HG02981 (cell line): ENCODE measurements at regions not wholly inside any gene's neighbourhood (a gene's known extent, or its start where the extent isn't known, plus 50 kb on each side); places are given as distances from the start of the nearest gene placed in this dataset.
"Not testable (repeated sequence)": the region's sequence is repeated elsewhere in the genome, so short reads cannot be mapped to it uniquely, and the experiment has no call there.

Experiments
- ATAC-seq: cut with Tn5 transposase; IDR thresholded peaks from one replicate; pipeline ENCODE4 v1.9.1; 2021; ENCODE audit warnings: mild to moderate bottlenecking, moderate library complexity; ENCODE audit not compliant: unreplicated experiment

DNA sequence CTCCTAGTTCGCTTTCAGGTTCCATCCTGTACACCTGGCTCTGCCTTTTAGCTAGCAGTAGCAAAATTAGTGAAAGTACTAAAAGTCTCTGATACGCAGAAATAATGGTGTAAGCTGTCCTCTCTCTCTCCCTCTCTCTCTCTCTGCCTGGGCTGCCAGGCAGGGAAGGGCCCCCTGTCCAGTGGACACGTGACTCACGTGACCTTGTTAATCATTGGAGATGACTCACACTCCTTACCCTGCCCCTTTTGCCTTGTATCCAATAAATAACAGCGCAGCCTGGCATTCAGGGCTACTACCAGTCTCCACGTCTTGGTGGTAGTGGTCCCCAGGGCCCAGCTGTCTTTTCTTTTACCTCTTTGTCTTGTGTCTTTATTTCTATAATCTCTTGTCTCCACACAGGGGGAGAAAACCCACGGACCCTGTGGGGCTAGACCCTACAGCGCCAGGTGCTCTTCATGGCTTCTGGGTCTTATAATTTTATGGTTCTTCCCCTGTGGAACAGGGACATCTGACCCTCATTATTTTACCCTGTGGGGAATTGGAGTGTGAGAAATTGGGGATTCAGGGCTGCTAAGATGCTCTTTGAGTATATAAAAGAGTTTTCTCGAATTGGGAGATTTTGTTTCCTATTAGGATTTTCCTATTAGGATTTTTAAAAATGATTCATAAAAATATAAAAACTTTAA is 1348.2 kb downstream of the GATA3 start:
- ATAC-seq: not testable (repeated sequence)

DNA sequence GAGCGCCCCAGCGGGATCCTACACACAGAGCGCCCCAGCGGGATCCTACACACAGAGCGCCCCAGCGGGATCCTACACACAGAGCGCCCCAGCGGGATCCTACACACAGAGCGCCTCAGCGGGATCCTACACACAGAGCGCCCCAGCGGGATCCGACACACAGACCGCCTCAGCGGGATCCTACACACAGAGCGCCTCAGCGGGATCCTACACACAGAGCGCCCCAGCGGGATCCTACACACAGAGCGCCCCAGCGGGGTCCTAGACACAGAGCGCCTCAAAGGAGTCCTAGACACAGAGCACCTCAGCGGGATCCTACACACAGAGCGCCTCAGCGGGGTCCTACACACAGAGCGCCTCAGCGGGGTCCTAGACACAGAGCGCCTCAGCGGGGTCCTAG is 1352.7 kb downstream of the GATA3 start:
- not testable (repeated sequence) for ATAC-seq

DNA sequence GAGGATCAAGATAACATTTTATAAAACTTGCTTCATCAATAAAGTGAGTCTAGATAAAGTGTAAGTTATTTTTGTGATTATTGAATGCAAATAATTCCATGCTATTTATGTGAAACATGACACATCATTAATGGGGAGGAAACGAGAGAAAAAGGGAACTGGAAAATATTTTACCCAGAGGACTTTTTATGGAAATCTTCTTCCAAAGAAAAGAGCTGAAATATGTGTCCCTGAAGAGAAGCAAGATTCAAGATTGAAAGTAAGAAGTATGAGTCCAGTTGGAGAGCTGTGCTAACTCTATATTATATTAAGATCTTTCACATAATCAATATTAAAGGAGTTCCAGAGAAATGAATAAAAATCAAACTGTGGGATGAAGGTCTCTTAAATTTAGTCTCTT is 1361.8 kb downstream of the GATA3 start:
- ATAC-seq: no peak

DNA sequence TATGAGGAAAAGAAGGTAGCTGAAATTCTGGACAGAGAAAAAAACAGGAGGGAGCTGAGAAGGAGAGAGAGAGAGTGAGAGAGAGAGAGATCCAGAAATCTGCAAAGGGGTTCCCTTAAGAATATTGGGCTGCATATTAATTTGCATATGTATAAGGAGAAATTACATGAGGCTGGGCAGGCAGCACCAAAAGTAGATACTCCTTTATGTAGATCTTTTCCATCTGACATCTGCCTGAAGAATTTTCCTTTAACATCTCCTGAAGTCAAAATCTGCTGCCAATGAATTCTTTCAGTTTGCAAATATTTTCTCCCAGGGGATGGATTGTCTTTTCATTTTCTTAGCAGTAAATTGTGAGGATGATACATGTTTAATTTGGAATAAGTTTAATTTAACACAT is 1365.3 kb downstream of the GATA3 start:
- ATAC-seq: no peak

DNA sequence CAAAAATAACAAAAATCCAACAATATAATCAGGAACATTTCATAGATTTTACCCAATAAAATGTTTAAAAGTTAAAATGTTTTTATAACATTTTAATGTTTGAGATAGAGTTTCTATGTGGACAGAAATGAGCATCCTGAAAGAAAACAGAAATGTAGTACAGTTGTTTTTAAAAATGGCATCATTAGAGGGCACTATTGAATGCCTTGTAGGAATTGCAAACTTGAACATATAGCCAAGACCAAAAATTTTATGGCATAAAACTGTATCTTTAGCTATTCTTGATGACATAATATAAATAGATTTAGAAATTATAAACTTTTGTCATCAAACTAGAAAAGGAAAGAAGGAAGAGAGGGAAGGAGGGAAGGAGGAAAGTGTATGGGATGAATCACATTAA is 1372.7 kb downstream of the GATA3 start:
- ATAC-seq: no peak

DNA sequence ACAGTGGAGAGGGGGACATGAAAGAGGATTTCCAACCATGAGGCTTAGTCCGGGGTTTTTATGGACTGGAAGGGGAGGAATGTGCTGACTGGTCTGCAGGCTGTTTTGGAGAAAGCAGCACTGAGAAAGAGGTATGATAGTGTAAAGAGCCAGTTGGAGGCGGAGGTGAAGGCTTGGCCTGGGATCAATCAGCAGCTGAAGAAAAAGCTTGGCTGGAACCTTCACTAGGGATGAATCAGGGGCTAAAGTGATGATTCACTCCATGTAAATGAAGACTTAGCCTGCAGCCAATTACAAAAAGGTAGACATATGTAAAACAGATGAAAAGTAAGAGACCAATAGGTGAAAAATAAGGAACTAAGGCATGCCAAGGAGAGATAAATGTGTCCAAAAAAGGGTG is 1382.6 kb downstream of the GATA3 start:
- ATAC-seq: no peak

DNA sequence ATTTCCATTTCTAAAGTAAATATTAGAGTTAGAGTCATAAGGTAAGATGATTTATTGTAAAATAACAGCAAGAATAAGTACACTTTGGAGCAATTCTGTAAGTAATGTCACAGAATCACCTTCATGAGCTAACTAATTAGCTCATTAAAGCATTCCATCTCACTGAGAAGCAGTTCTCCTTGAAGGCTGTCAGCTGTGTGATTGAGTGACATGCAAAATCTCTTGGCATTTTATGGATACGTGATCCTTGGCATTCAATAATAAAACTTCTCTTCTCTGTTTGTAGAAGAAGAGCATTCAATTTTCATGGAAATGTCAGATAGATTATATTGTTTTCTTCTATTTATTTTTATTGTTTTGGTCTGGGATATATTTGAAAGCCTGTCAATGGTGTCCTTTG is 1389.3 kb downstream of the GATA3 start:
- no peak for ATAC-seq

DNA sequence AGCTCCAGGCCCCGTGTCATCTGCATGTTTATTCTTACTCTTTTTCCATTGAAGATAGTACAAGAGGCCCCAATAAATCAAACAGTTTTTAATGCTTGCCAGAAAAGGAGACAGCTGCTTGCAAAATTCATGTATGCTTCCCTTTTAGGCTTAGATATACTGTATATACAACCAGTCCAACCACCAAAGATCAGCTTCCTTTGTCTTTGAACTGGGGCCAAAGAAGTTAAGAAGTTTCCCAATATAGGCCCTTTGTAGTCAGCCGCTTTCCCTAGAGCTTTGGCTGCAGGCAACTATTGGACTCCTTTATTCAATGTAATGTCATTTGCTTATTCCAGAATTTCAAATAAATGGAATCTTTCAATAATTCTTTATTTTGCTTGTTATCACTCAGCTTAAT is 1395.0 kb downstream of the GATA3 start:
- no peak for ATAC-seq

DNA sequence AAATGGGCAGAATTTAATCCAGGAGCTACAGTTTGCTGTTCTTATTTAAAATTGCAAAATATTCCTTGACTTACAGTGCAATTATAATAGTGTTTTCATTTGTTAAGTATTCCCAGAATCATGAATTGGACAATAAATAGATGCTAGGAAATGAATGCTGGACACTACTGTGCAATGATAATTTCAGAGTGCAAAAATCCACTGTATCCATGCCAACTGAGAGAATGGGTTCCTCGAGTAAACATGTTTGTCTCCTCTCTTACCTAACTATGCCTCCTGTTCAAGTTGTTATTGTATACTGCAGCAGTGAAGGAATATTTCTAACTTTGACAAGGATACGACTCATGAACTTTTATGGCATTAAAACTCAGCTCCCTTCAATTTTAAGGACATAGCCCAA is 1396.3 kb downstream of the GATA3 start:
- no peak for ATAC-seq

DNA sequence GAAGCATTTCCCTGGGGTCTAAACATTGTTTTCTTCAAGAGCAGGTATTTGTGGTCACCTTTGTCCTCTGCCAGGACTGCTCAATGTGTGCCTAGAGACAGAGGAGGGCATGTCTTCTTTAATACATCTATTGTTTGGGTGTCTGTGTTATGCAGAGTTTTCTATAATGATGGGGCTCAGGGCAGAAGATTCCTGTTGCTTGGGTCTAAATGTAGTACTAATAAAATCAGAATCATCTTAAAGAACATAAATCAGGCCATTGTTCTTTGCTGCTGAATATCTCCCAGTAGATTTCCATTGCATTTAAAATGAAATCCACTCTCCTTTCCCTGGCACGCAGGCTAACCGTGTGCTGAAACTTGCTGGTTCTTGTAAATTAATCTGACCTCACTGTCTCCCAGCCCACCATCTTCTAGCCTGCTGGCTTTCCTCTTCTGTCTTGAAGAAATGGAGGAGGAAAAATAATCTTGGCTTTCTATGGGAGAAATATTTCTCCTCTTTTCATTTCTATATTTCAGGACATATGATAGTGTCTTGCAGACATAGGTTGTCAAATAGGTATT is 1396.8 kb downstream of the GATA3 start:
- no peak for ATAC-seq

DNA sequence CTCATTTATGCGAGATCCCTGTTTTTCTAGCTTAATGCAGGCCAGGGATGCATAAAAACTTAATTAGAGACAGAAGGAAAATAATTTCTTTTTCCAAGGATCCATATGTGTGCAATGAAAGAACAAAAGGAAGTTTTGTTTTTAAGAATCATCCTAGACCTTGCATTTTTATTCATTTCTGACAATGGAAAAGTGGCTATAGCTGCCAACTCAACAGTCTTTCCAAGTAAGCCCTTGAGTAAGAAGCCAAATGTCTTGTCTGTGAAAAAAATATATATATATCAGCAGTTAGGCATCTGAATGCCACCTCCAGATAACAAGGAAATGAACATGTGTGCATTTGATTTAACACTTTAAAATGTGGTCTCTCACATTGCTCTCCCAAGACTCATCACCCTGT is 1397.6 kb downstream of the GATA3 start:
- ATAC-seq: no peak

DNA sequence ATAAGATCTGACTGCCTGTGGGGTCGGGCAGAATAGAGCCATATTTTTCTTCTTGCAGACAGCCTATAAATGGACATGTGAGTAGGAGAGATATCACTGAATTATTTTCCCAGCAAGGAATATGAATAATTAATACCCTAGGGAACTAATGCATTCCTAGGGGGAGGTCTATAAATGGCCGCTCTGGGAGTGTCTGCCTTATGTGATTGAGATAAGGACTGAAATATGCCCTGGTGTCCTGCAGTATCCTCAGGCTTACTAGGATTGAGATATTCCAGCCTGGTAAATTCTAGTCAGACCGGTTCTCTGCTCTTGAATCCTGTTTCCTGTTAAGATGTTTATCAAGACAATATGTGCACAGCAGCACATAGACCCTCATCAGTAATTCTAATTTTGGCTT is 1399.4 kb downstream of the GATA3 start:
- not testable (repeated sequence) for ATAC-seq

DNA sequence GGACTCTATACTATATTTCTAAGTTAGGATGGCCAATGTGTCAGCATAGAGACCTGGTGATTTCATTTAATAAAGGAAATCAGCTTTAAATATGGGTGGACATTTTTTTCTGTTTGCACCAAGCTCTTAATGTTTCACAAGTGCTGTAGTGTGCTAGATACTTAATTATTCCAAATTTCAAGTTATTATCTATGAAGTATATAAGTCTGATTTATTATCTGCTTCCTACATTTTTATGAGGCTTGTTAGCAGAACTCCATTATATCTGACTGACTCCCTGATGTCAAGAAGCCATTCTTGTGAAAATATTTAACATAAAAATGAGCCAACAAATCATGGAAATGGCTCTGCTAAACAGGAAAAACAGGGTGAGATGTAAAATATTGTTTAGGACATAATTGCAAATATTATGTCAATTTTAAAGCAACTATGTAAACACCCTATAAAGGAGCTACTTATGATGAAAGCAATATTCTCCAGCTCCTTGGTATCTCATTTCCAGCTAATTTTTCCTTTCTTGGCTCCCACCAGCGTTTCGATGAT is 1415.2 kb downstream of the GATA3 start:
- ATAC-seq: no peak

DNA sequence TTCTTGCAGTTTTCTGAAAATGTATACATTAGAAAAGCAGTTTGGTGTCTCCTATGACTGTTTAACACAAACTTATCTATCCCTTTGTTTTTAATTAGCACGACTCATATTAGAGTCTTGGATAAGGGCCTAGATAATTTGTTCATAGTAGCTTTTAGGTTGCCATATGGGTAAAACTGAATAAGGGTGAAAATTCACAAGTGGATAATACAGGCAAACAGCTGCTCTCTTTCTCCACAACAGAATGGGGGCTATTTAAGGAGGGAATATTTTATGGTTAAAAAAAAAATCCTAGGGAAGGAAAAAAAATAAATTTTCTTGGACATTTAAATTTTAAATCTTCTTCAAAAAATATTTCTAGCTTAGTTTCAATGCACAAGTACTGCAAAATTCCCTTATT is 1416.1 kb downstream of the GATA3 start:
- ATAC-seq: no peak

DNA sequence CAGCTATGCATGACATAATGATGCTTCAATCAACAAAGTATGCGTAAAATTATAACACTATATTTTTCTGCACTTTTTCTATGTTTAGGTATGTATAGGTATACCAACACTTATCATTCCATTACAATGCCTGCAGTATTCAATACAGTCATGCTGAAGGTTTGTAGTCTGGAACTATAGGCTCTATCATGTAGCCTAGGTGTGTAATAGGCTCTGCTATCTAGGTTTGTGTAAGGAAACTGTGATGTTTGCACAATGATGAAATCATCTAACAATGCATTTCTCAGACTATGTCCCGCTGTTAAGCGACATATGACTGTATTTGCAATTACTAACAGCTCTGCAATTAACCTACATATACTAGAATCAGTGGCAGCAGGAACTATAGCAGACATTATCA is 1447.5 kb downstream of the GATA3 start:
- ATAC-seq: no peak

DNA sequence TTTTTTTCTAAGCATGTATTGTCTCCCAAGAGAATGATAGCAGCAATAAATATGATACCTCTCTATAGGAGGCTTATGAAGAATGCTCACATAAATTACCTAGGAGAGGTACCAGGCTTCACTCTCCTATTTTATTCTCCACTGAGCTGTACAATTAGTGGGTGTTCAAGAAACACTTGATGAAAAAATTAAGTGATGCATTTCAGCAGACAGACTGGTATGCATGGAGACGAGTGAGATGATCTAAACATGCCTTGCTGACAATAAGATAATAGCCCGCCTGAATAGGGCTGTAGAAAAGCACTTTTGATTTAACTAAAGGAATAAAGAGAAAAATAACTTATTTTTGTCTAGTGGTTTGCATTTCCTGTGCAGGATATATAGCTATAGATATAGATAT is 1449.7 kb downstream of the GATA3 start:
- no peak for ATAC-seq

DNA sequence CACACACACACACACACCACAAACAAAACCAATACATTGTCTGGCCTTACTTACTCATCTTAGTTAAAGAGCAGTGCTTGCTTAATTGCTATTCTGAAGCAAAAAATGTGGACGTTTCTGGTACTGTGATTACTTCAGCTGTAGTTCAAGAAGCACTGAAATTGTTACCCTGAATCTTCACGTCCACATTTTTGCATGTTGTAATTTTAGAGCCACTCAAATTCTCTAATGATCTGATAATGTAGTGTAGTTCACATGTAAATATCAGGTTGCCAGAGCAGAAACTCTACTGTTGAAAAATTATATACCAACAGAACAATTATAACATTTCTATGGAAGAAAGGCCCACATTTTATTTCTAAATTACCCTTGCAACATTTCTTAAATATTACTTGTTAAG is 1451.1 kb downstream of the GATA3 start:
- ATAC-seq: no peak

DNA sequence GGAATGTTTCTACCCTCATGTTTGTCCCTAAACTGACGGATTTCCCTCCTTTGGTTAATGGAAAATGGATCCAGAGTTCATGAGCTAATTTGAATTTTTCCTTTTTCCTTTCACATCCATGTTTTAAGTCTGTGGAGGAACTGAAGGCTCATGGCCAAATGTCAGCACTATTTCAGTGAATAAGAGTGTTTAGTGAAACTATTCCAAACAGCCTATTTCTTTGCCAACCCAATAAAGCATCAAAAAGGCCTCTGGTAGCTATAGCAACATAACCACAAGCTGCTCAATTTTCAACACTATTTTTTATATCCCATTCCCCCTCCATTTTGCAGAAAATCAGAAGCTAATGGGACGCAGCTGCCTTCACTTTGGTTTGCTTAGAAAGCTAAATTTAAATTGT is 1454.1 kb downstream of the GATA3 start:
- ATAC-seq: no peak

DNA sequence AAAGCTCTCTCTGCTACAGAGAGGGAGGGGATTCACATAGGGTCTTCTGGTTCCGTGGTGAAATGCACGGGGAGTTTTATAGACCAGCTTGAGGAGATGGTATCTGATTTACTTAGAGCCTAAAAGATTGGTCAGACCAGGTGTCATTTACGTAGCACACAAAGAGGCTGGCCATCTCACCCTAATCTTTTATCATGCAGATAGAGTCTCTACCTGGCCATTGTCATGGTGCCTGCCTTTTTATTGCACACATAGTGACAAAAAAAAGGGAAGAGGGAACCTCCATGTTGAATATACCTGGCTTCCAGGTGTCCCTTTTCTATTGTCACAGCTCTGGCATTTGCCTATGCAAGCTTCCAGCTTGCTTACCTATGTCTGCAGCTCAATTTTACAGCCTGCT is 1456.1 kb downstream of the GATA3 start:
- no peak for ATAC-seq

DNA sequence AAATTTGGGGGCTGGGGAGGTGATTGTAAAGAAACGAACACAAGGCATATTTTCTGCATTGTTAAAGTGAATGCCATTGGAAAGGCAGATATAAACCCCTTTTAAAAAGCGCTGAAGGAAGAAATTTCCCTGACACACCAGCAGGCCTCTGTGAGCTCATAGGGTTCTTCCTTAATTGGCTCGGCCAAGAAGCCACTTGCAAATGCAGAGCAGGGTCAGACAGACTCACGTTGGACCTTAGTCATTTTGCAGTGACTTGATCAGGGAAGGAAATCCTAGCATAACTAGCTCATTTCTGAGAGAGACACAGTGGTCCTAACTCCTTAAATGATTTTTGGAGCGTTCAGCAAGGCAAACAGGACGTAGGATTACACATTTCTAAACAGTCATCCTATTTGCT is 1461.4 kb downstream of the GATA3 start:
- no peak for ATAC-seq

DNA sequence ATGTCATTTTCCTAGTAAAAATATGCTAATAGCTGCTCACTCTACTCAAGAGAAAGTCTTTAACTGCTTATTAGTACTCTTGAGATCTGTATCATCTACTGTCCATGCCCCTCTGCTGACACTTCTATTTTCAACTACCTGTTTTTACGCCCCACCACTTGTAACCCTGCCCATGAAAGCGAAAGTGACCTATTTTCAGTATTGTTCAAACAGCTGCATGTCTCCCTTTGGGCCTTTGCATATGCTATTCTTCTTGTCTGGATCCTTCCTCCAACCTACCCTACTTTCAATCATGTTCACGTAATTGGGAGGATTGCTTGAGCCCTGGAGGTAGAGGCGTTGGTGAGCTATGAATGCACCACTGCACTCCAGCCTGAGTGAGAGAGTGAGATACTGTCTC is 1481.3 kb downstream of the GATA3 start:
- ATAC-seq: no peak

DNA sequence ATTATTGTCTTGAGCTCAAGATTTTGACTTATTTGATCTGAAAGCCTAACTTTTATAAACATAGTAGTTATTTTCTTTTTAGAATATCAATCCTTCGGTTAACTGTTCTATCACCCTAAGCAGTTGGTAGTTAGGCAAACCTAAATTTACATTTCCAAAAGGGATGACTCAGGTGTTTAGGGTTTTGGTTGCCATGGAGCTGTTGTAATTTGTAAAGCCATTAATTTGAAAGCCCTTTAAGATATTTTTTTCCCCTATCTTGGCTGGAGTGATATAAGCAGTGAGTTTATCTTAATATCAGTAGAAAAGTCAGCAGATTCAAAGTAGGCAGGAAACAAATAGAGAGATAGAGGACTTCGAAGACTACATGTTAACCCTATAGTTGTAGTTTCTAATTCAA is 1472.6 kb upstream of the CELF2 start:
- no peak for ATAC-seq
